Superior temporal gyrus (tissue), 1 donor: ENCODE measurements at regions not wholly inside any gene's neighbourhood (a gene's known extent, or its start where the extent isn't known, plus 50 kb on each side); places are given as distances from the start of the nearest gene placed in this dataset.

ENCODE experiments used
- DNase-seq: peaks from one replicate; pipeline ENCODE4 v3.0.0-alpha.2; 2016; ENCODE audit errors: extremely low spot score

GRCh38 chr7:88431882-88432281 is 125.2 kb upstream of the STEAP4 start:
- DNase-seq = no peak

- no peak for DNase-seq
Observed at GRCh38 chr7:88429382-88429781, 122.7 kb upstream of the STEAP4 start.

GRCh38 chr7:88402529-88402928 is 95.8 kb upstream of the STEAP4 start:
- no peak for DNase-seq

GRCh38 chr7:88401009-88401623 is 94.4 kb upstream of the STEAP4 start:
- no peak for DNase-seq

GRCh38 chr7:88399696-88400240 is 93.1 kb upstream of the STEAP4 start:
- DNase-seq = peak; percentile 24

- no peak for DNase-seq
Observed at GRCh38 chr7:88399036-88399435, 92.3 kb upstream of the STEAP4 start.

- DNase-seq = no peak
Observed at GRCh38 chr7:88398459-88398858, 91.8 kb upstream of the STEAP4 start.

GRCh38 chr7:88396948-88397322 is 90.2 kb upstream of the STEAP4 start:
- DNase-seq = no peak

- DNase-seq = no peak
Observed at GRCh38 chr7:88396295-88396947, 89.7 kb upstream of the STEAP4 start.

- DNase-seq = no peak
Observed at GRCh38 chr7:88395715-88396114, 89.0 kb upstream of the STEAP4 start.

- no peak for DNase-seq
Observed at GRCh38 chr7:88391247-88391646, 84.6 kb upstream of the STEAP4 start.

- no peak for DNase-seq
Observed at GRCh38 chr7:88387368-88387767, 80.7 kb upstream of the STEAP4 start.

GRCh38 chr7:88386665-88387156 is 80.0 kb upstream of the STEAP4 start:
- DNase-seq = no peak

GRCh38 chr7:88377434-88377833 is 70.7 kb upstream of the STEAP4 start:
- DNase-seq = no peak

GRCh38 chr7:88368686-88369085 is 62.0 kb upstream of the STEAP4 start:
- no peak for DNase-seq

GRCh38 chr7:88366845-88367244 is 60.2 kb upstream of the STEAP4 start:
- DNase-seq = no peak

- DNase-seq = no peak
Observed at GRCh38 chr7:88363869-88364268, 57.2 kb upstream of the STEAP4 start.

- DNase-seq = no peak
Observed at GRCh38 chr7:88363249-88363648, 56.6 kb upstream of the STEAP4 start.

GRCh38 chr7:88361357-88361756 is 54.7 kb upstream of the STEAP4 start:
- DNase-seq = no peak

GRCh38 chr7:88358881-88359280 is 52.2 kb upstream of the STEAP4 start:
- DNase-seq = no peak

- no peak for DNase-seq
Observed at GRCh38 chr7:88358526-88358838, 51.8 kb upstream of the STEAP4 start.

- no peak for DNase-seq
Observed at GRCh38 chr7:88357781-88358525, 51.3 kb upstream of the STEAP4 start.

- DNase-seq = no peak
Observed at GRCh38 chr7:88357294-88357693, 50.6 kb upstream of the STEAP4 start.
